Stimulated activated naive CD8-positive, alpha-beta T cell treated with anti-CD3 and anti-CD28 coated beads, Interleukin-15, Interleukin-2, amounts not matched to agents 100 ng/mL and 50 ng/mL, for 24 hours (primary cell): ENCODE measurements at regions not wholly inside any gene's neighbourhood (a gene's known extent, or its start where the extent isn't known, plus 50 kb on each side); places are given as distances from the start of the nearest gene placed in this dataset.
"Not testable (repeated sequence)": the region's sequence is repeated elsewhere in the genome, so short reads cannot be mapped to it uniquely, and the experiment has no call there.

Source experiments
- H3K27ac Mint-ChIP-seq: one replicate; pipeline ENCODE4 v1.8.0; 2021; ENCODE audit warnings: mild to moderate bottlenecking, mixed read lengths
- H3K27me3 Mint-ChIP-seq: one replicate; pipeline ENCODE4 v1.8.0; 2021; ENCODE audit warnings: mixed read lengths
- H3K36me3 Mint-ChIP-seq: one replicate; pipeline ENCODE4 v1.8.0; 2021; ENCODE audit warnings: low read depth, mixed read lengths
- H3K4me1 Mint-ChIP-seq: one replicate; pipeline ENCODE4 v1.8.0; 2021; ENCODE audit warnings: low read depth, mixed read lengths
- H3K4me3 Mint-ChIP-seq: one replicate; pipeline ENCODE4 v1.8.0; 2021; ENCODE audit warnings: mild to moderate bottlenecking, mixed read lengths
- H3K9me3 Mint-ChIP-seq: one replicate; pipeline ENCODE4 v1.8.0; 2021; ENCODE audit warnings: mixed read lengths

- not testable (repeated sequence) for H3K27me3 Mint-ChIP-seq, H3K9me3 Mint-ChIP-seq, H3K36me3 Mint-ChIP-seq, H3K4me1 Mint-ChIP-seq
- peak overlapping the region; percentile 36 for H3K27ac Mint-ChIP-seq
- peak overlapping the region; percentile 70 for H3K4me3 Mint-ChIP-seq
Measured at GRCh38 chr1:143905214-143906179, 66.3 kb downstream of the FAM72C start.

- H3K4me3 Mint-ChIP-seq, H3K27ac Mint-ChIP-seq, H3K9me3 Mint-ChIP-seq, H3K4me1 Mint-ChIP-seq, H3K27me3 Mint-ChIP-seq, H3K36me3 Mint-ChIP-seq: not testable (repeated sequence)
Measured at GRCh38 chr1:143904622-143904979, 67.2 kb downstream of the FAM72C start.

GRCh38 chr1:143903899-143904621, 67.7 kb downstream of the FAM72C start:
- H3K27me3 Mint-ChIP-seq, H3K9me3 Mint-ChIP-seq, H3K4me1 Mint-ChIP-seq, H3K36me3 Mint-ChIP-seq, H3K4me3 Mint-ChIP-seq, H3K27ac Mint-ChIP-seq: not testable (repeated sequence)

- not testable (repeated sequence) for H3K4me1 Mint-ChIP-seq, H3K27ac Mint-ChIP-seq, H3K27me3 Mint-ChIP-seq, H3K4me3 Mint-ChIP-seq, H3K9me3 Mint-ChIP-seq, H3K36me3 Mint-ChIP-seq
Measured at GRCh38 chr1:143896377-143896776, 75.4 kb downstream of the FAM72C start.

- not testable (repeated sequence) for H3K27me3 Mint-ChIP-seq, H3K36me3 Mint-ChIP-seq, H3K27ac Mint-ChIP-seq
Measured at GRCh38 chr1:143884932-143885574, 86.7 kb downstream of the FAM72C start.

GRCh38 chr1:143884532-143884931, 87.3 kb downstream of the FAM72C start:
- not testable (repeated sequence) for H3K27ac Mint-ChIP-seq, H3K36me3 Mint-ChIP-seq, H3K9me3 Mint-ChIP-seq, H3K4me1 Mint-ChIP-seq, H3K27me3 Mint-ChIP-seq
- peak overlapping the region; percentile 70 for H3K4me3 Mint-ChIP-seq

More at GRCh38 chr1:143884932-143885574, 86.7 kb downstream of the FAM72C start:
- H3K4me3 Mint-ChIP-seq, H3K4me1 Mint-ChIP-seq, H3K9me3 Mint-ChIP-seq: not testable (repeated sequence)

- not testable (repeated sequence) for H3K4me1 Mint-ChIP-seq, H3K27me3 Mint-ChIP-seq, H3K9me3 Mint-ChIP-seq, H3K27ac Mint-ChIP-seq, H3K36me3 Mint-ChIP-seq, H3K4me3 Mint-ChIP-seq
Measured at GRCh38 chr1:143879757-143880536, 91.8 kb downstream of the FAM72C start.

GRCh38 chr1:143875947-143876346, 95.8 kb downstream of the FAM72C start:
- H3K27me3 Mint-ChIP-seq, H3K27ac Mint-ChIP-seq, H3K36me3 Mint-ChIP-seq, H3K4me3 Mint-ChIP-seq, H3K9me3 Mint-ChIP-seq, H3K4me1 Mint-ChIP-seq: not testable (repeated sequence)

GRCh38 chr1:143874625-143875024, 97.2 kb downstream of the FAM72C start:
- H3K27me3 Mint-ChIP-seq, H3K27ac Mint-ChIP-seq, H3K4me3 Mint-ChIP-seq, H3K36me3 Mint-ChIP-seq, H3K4me1 Mint-ChIP-seq, H3K9me3 Mint-ChIP-seq: not testable (repeated sequence)

- not testable (repeated sequence) for H3K9me3 Mint-ChIP-seq, H3K27me3 Mint-ChIP-seq, H3K4me3 Mint-ChIP-seq, H3K36me3 Mint-ChIP-seq, H3K27ac Mint-ChIP-seq, H3K4me1 Mint-ChIP-seq
Measured at GRCh38 chr1:143873650-143874049, 98.1 kb downstream of the FAM72C start.

GRCh38 chr1:143870388-143870787, 101.4 kb downstream of the FAM72C start:
- not testable (repeated sequence) for H3K27ac Mint-ChIP-seq, H3K4me1 Mint-ChIP-seq, H3K9me3 Mint-ChIP-seq, H3K27me3 Mint-ChIP-seq, H3K36me3 Mint-ChIP-seq, H3K4me3 Mint-ChIP-seq

GRCh38 chr1:143867590-143868220, 104.1 kb downstream of the FAM72C start:
- H3K27me3 Mint-ChIP-seq, H3K4me3 Mint-ChIP-seq, H3K27ac Mint-ChIP-seq, H3K9me3 Mint-ChIP-seq, H3K36me3 Mint-ChIP-seq, H3K4me1 Mint-ChIP-seq: not testable (repeated sequence)

- H3K4me3 Mint-ChIP-seq, H3K27me3 Mint-ChIP-seq, H3K9me3 Mint-ChIP-seq, H3K4me1 Mint-ChIP-seq, H3K27ac Mint-ChIP-seq, H3K36me3 Mint-ChIP-seq: not testable (repeated sequence)
Measured at GRCh38 chr1:143863901-143864520, 107.8 kb downstream of the FAM72C start.

- not testable (repeated sequence) for H3K36me3 Mint-ChIP-seq, H3K4me1 Mint-ChIP-seq, H3K9me3 Mint-ChIP-seq, H3K27ac Mint-ChIP-seq, H3K27me3 Mint-ChIP-seq, H3K4me3 Mint-ChIP-seq
Measured at GRCh38 chr1:143862722-143863121, 109.1 kb downstream of the FAM72C start.
